ENCODE measurements at regions not wholly inside any gene's neighbourhood (a gene's known extent, or its start where the extent isn't known, plus 50 kb on each side); places are given as distances from the start of the nearest gene placed in this dataset.

DNA sequence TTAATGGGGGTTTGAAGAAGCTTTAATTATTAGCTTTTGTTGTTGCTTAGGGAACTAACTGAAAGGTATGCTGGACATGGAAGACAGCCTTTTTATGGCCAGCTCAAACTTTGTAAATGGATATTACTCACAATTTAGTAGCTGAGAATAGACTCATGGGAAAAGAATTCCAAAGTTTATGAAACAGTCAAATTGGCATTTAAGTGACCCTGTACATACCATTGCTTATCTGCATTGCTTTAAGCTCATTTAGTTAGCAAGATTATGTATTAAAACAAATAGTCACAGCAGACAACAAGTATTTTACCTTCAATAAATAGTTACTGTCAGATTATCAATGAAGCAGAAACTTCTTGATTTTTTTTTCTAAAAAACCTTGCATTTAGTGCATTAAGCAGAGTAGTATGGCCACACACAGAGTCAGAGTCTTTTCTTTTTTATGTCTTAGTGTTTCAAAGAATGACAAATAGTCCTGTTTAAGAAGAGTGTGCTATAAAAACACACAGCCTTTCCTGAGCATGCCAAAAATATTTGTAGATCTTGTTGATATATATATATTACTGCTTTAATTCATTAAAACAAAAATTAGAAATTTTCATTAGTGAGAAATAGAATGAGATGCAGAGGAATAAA is 102.2 kb downstream of the TTC6 start:
- TF ChIP-seq CTCF (conservative IDR thresholded peaks at IDR 0.05; ENCODE audit: control insufficient read depth, insufficient read depth, low read depth, low read length) = no peak
- no peak overlapping the region for H3K4me3 ChIP-seq (ENCODE audit: control insufficient read depth, low read depth, low read length)
- peak; percentile 26 for DNase-seq (ENCODE audit: low read depth)

- H3K4me3 ChIP-seq (ENCODE audit: control insufficient read depth, low read depth, low read length) = no peak overlapping the region
- no peak for TF ChIP-seq CTCF (conservative IDR thresholded peaks at IDR 0.05; ENCODE audit: control insufficient read depth, insufficient read depth, low read depth, low read length)
- no peak for DNase-seq (ENCODE audit: low read depth)
Measured at GRCh38 chr14:37698840-37699777, 103.7 kb downstream of the TTC6 start.

DNA sequence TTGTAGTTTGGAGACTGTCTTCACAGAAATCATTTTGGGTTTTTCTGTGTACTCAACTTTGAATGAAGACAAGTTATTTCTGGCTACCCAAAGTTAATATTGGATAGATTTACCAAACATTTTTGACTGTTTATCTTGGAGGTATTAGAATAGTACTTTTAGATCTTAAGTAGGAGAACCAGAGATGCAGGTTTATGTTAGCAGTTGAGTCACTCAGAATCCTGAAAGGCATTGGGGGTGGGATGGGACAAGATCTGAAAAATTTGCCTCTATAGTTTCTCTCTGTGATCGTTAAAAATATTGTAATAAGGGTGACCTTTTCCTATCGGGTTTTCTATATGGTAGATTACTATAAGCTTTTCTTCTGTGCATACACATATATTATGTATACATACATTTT is 112.3 kb downstream of the TTC6 start:
- no peak overlapping the region for H3K4me3 ChIP-seq (ENCODE audit: control insufficient read depth, low read depth, low read length)
- DNase-seq (ENCODE audit: low read depth) = no peak
- TF ChIP-seq CTCF (conservative IDR thresholded peaks at IDR 0.05; ENCODE audit: control insufficient read depth, insufficient read depth, low read depth, low read length) = no peak

DNA sequence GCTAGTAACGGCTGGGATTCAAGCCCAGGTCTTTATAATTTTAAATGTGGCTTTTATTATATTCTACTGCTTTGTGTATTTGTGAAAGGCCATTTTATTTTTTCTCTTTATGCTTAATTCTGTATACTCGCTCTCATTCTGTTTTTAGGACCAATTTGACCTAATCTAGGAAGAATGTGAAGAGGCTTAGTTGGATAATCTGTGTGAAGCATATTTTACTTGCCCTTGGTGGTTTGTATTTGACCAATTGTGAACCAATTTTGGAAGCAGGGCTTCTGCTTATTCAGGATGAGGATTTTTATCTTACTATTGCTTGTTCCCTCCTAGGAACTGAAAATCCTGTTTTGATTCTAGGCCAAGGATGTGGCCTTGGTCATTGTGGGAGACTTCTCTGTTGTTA is 113.1 kb downstream of the TTC6 start:
- H3K4me3 ChIP-seq (ENCODE audit: control insufficient read depth, low read depth, low read length) = no peak overlapping the region
- DNase-seq (ENCODE audit: low read depth) = no peak
- TF ChIP-seq CTCF (conservative IDR thresholded peaks at IDR 0.05; ENCODE audit: control insufficient read depth, insufficient read depth, low read depth, low read length) = no peak

- H3K4me3 ChIP-seq (ENCODE audit: control insufficient read depth, low read depth, low read length) = no peak overlapping the region
- TF ChIP-seq CTCF (conservative IDR thresholded peaks at IDR 0.05; ENCODE audit: control insufficient read depth, insufficient read depth, low read depth, low read length) = peak; percentile 53
- DNase-seq (ENCODE audit: low read depth) = peak; percentile 28
Measured at GRCh38 chr14:37709419-37710195, 114.2 kb downstream of the TTC6 start.

DNA sequence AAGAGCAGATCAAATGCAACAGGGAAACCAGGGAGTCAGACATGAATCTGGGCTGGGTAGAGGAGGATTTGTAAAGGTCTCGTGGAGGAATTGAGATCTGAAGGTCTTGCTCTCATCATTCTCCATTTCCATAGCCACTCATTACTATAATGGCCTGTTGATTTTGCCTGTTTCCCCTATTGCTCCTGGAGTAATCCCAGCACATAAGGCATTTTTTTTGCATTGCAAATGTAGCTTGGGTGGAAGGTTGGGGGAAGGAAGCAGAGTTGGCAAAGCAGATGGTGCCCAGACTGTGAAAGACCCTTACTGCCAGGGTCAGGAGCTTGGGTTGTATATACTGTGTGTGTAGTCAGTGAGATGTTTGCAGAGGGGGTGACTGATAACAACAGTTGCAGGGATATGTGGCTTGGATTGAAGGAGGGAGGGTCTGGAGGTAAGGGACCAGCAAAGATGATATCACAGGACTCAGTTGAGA is 116.0 kb downstream of the TTC6 start:
- H3K4me3 ChIP-seq (ENCODE audit: control insufficient read depth, low read depth, low read length) = no peak overlapping the region
- DNase-seq (ENCODE audit: low read depth) = no peak
- no peak for TF ChIP-seq CTCF (conservative IDR thresholded peaks at IDR 0.05; ENCODE audit: control insufficient read depth, insufficient read depth, low read depth, low read length)
